ENCODE measurements at regions not wholly inside any gene's neighbourhood (a gene's known extent, or its start where the extent isn't known, plus 50 kb on each side); places are given as distances from the start of the nearest gene placed in this dataset.

- TF ChIP-seq POLR2AphosphoS5 (IDR thresholded peaks at IDR 0.05) (no peak), CTCF (IDR thresholded peaks at IDR 0.05) (no peak)
Measured at GRCh38 chr10:112095731-112096130, 87.8 kb downstream of the GPAM start.
